ENCODE measurements at regions not wholly inside any gene's neighbourhood (a gene's known extent, or its start where the extent isn't known, plus 50 kb on each side); places are given as distances from the start of the nearest gene placed in this dataset.
"Not testable (repeated sequence)": the region's sequence is repeated elsewhere in the genome, so short reads cannot be mapped to it uniquely, and the experiment has no call there.

DNA sequence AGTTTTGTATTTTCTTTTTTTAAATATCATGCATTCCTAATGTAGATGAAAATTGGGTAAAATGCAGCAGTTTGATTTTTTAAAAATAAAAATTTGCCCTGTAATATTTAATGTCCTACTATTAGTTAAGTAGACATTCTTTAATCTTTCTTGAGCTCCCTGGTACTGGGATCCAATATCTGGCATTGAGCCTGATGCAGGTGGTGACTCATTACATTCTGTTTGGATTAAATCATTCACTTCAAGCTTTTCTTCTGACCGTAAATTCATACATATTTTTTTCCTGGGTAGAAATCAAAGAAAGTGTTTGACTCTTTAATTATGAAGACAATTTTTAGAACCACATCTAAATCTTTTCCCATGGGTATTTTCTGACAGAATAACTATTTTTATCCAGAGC lies 768.8 kb upstream of the SLC35B3 start:
- DNase-seq (ENCODE audit: low read depth): peak; percentile 91

DNA sequence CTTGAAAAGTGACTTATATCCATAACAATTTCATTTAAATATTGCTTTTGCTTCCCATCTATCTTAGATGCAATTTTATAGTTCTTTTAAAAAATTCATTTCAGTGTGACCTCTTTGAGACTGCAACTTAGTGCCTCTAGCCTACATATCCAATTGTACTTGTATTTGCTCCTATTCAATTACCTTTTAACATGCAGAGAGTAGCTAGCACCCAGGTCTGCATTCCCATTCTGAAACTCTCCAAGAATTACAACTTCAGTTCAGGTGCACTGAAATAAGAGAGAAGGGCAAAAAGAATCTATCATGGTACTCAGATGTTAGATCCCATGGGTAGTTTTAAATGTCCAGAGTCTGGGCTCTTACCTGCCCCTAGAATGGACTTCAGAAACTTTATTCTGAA lies 765.4 kb upstream of the SLC35B3 start:
- no peak for DNase-seq (ENCODE audit: low read depth)

DNA sequence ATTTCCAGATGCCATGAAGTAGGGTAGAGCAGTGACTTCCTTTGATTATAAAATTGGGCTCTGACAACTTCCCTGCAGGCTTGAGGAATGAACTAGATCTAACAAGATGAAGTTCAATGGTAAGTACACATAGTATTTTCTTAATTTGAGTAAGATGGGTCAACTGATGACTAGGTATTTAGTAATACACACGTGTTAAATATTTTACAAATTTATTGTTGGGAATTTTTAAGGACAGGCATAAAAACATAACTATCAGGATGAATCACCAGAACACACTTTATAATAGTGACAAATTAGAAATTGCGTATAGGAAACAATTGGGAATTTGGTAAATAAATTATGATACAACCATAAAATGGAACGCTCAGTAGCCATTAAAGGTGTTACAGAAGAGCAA lies 762.4 kb upstream of the SLC35B3 start:
- no peak for DNase-seq (ENCODE audit: low read depth)

DNA sequence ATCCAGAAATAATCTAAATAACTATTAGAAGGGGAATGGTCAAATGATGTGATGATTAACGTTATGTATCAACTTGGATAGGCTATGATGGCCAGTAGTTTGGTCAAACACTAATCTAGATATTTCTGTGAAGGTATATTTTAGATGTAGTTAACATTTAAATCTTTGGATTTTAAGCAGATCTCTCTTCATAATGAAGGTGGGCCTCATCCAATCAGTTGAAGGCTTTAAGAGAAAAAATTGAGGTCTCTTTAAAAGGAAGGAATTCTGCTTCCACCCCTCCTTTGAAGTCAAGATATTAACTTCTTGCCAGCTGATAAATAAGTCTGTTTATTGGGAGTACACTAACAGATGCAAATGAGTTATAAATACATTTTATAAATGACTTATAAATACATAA lies 760.0 kb upstream of the SLC35B3 start:
- no peak for DNase-seq (ENCODE audit: low read depth)

DNA sequence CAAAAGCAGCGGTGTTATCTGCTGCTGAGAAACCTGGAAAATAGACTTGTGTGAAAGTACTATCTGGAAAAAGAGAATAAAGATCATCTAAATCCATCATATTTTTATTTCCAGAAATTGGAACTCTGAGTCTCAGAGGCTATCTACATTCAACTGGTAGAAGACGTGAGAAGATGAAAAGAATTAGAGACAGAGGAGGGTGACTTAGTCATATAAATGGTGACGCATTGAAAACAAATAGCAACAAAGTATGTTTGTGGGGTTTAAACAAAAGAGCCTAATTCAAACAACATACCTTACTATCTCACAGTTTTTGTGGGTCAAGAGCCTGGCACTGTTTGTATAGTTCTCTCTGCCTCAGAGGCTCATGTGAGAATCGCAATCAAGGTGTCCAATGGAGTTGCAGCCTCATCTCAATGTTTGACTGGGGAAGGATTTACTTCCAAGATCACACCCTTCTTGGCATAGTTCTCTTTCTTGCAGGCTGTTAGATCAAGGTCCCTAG lies 757.1 kb upstream of the SLC35B3 start:
- DNase-seq (ENCODE audit: low read depth): no peak

DNA sequence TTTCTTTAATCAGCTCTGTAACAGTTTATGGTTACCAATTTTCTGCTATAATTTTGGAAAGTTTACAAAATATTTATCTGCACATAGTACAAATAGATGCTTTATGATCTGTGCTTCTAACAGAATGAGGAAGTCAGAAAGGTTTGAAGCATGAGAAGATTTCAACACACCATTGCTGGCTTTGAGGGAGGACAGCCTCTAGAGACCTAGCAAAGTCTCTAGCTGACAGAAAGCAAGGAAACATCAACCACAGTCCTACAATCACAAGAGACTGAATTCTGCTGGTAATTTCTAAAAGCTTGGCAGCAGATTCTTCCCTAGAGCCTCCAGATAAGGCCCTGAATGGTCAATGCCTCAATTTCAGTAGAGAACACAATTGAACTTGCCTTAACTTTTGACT lies 750.8 kb upstream of the SLC35B3 start:
- DNase-seq (ENCODE audit: low read depth): no peak

DNA sequence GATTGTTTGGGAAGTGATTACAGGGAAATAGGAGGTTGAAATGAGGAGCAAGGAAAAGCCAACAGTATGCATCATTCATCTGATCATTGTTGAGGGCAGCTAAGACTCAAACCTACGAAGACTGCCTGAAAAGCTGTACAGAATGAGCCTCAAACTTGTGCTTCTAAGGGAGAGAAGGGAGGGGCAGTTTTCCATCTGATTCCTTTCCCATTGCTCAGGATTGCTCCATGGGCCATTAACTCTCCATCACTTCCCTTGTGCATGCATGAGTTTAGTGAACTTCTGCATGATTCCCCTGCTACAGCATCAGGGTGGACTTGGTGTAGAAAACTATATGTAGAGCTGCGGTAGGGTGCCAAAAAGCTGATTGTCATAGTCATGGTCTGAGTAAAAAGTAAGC lies 742.7 kb upstream of the SLC35B3 start:
- DNase-seq (ENCODE audit: low read depth): no peak

DNA sequence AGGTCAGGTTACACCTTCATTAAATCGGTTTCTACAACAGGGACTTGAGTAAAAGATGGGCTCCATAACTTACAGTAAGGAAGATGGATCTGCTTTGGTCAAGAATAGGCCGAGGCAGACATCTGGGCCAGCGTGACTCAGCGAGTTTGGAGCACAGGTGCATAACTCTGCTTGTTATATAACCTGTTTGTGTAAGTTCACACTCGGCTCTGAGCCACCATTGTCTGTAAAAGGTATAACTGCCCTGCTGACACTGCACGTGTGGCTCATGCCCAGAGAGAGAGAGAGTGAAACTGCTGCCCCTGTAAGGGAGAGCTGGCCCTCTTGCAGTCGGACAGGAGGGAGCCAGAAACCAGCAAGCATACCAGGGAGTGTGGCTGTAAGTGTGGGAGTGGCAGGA lies 737.9 kb upstream of the SLC35B3 start:
- DNase-seq (ENCODE audit: low read depth): no peak

DNA sequence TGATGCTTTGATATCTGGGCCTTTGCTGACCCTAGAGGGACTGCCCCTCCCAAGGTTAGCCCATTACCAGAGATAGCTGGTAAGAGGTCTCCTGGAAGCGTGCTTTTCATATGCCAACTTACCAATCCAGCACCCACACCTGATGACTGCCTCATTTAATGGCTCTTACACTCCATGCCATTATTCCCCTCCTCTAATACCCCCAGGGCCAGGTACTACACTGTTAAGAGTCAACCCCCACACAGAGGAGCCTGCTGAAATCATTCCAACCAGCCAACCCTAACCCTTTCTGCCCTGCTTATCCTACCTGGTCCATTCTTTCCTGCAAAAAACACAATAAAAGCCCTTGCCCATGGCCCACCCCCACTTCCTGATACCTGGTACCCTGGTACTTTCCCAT lies 736.8 kb upstream of the SLC35B3 start:
- no peak for DNase-seq (ENCODE audit: low read depth)

DNA sequence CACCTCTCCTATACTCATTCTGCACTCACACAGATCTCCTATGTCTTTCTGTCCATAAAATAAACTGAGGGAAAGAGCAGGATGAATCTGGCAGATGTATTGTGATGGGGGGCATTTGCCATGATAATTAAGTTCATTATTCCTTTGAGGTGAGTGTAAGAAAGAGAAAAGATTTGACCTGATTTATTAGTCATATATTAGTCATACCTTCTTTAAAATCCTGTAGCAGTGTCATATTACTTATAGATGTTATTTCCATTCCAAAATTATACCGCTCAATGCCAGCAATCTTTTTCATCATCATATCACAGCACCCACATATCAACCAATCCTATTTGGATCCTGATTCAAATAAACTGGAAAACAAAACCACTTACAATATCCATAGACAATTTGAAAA lies 733.3 kb upstream of the SLC35B3 start:
- no peak for DNase-seq (ENCODE audit: low read depth)

DNA sequence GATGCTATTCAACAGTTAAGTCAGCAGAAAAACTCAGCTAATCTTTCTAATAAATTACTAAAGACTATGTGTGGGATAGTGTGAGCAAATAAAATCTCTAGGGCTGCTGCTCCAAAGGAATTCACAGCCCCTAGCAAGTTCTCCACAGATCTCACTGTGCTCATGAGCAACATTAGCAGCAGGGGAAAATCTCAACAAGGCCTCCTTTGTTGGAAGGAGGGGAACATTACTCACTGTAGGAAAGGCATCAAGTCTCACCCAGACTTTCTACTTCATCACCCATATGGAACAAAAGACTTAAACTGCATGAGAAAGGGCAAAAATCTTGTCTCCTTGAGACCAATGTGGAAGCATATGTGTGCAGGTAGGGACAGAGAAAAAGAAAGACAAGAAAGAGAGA lies 726.4 kb upstream of the SLC35B3 start:
- peak; percentile 1 for DNase-seq (ENCODE audit: low read depth)

DNA sequence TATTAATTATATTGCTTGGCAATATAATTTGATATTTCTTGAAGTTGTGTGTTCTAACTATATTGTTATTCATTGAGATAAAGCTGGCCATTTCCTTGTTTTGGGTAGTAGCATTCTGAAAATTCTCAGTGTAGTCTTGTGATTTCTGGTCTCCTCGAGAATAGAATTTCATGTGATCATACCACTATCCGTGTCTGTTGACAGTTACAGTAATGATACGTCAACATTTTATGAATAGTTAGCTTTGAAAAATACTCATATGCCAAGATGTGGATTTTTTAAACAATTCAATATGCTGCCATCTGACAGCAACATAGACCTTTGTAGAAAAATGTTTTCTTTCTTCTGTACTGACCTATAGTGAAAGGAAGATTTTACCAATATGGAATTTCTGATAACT lies 723.7 kb upstream of the SLC35B3 start:
- DNase-seq (ENCODE audit: low read depth): no peak

DNA sequence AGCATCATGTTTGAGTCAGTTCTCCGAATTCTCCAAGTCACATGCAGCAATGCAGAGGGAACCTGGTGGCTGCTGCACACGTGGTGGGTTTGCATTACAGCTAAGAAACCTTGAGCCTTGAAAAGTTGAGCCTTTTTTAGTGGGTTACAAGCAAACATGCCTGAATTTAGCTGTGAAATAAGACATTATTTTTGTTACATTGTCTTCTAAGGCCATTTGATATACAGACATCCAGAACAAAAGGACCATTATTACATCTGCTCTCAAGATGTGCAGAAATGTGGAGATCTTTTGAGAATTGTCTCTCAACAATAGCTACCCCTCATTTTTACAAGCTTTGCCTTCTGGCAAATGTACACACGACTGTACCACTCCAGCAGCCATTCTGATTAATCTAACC lies 720.5 kb upstream of the SLC35B3 start:
- no peak for DNase-seq (ENCODE audit: low read depth)

DNA sequence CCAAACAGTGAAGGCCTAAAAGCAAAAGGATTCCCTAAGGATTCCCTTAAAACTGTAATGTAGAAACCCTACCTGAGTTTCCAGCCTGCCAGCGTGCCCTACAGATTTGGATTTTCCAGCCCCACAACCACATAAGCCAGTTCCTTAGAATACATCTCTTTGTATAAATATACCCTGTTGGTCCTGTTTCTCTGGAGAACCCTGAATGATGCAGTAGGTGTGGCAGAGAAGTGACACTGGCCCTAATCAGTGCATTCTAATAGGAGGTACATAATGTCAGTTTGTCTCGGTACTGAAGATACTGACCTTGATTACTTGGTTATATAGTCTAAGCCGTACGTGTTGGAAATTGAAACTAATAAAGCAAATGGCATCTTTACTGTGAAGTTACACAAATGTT lies 707.8 kb upstream of the SLC35B3 start:
- no peak for DNase-seq (ENCODE audit: low read depth)

DNA sequence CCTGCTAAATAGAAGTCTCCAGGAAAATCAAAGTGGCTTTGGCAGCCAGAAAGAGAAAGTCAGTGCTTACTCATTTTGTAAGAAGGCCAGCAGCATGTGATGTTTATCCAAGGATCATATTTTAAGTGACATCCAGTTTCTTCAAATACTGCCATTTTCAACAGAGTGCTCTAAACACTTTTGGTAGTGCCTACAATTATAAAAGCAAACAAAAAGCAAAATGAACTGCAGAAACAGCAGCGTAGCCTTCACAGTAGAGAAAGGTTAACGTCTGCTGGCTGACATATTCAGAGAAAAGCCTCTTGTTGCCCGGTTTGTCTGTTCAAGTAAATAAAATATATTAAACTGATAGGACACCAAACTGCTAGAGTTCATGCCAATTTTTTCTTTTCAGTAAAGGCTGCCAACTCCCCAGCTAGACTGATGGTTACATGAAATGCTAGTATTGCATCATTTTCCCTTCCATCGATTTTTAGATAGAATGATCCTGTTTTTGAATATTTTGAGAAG lies 705.7 kb upstream of the SLC35B3 start:
- DNase-seq (ENCODE audit: low read depth): peak; percentile 58

DNA sequence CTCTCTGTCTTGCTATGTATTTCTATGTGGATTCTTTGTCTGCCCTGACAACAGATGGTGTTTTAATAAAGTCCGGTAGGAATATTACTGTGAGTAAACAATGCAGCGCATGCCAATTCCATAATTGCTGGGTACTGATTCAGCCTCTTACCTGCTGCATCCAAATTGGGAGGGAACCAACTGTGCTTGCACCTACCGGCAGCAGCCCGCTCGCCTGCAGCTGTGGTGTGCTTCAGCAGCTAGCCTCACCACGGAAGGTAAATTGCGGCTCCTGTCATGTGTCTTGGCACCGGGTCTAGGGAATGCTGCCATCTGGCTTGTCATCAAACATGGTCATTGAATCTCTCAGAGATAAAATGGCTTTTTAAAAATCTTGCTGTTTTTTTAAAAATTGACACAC lies 704.8 kb upstream of the SLC35B3 start:
- peak; percentile 72 for DNase-seq (ENCODE audit: low read depth)

DNA sequence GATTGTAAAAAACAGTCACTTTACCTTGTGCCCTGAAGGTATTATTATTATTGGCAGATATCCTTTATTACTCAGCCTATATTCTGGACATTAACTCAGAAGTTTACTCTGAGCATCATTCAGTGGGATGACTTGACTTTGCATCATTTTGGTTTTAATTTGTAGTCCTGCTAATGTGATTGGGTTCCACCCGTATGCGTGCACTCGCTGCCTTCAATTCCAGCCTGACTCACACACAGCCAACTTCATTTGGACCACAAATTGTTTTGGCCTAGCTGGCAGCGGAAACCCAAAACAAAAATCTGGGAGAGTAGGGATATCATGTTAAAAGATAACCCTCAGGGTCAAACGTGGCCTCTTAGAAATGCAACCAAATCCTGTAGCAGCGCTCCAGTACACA lies 704.4 kb upstream of the SLC35B3 start:
- DNase-seq (ENCODE audit: low read depth): peak; percentile 94

DNA sequence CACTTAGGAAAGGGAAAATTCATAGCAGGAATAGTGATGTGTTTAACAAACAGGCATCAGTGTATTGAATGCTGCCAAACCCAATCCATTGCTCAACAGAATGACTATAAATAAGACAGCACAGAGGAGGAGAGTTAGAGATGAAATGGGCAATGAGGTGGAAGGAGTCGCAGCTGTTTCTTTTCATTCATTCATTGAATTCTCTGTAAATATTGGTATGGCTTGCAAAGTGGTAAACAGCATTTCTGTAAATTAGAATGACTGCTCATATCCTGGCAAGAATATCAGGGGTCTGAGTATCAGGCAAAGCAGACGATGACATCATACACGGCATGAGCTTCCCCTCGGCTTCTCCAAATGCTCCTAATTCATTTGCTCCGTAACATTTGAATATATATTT lies 703.6 kb upstream of the SLC35B3 start:
- peak; percentile 71 for DNase-seq (ENCODE audit: low read depth)

DNA sequence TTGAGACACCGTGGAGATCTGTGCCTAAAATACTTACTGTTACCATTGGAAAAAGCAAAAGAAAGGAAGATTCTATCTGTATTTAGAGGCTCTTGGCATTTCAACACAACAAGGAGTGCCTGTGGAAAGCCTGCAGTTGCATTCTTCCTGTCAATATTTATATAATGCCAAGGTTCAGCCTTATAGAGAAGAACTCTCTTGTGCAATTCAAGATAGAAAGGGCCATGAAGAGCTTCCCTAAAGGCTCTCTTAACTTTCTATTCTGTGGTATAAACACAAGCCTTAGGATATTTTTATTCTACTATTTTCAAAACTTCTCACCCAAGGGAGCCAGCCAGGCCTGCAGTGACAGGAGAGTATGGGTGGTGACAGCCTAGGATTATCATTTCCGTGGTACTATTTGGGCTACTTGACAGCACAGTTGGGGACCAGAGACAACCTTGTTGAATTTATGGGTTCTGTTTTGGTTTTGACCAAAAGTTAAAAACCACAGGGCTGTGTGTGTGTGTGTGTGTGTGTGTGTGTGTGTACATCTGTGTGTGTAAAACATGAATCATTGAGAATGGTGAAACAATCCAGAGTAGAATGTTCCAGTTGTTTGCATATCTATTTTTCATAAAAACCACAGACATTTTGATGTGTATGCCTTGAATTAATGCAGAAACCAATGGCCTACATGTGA lies 700.9 kb upstream of the SLC35B3 start:
- DNase-seq (ENCODE audit: low read depth): peak; percentile 35

DNA sequence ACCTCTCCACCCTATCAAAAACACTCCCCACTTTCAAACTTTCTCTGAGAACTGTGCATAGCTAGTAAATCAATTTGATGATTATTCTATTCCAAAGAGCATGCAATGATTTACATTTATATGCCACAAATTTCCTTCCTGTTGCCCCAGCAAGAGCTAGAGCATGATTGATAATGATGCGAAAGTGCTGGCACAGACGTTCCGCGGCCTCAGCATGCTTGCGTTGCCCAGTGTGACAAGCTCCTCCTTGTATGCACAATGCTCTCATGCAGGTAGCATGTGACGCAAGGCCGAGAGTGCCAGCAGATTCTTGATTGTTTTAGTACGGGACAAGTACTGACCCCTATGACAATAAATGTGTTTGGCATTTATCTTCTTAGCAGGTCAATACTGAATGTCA lies 696.3 kb upstream of the SLC35B3 start:
- no peak for DNase-seq (ENCODE audit: low read depth)

DNA sequence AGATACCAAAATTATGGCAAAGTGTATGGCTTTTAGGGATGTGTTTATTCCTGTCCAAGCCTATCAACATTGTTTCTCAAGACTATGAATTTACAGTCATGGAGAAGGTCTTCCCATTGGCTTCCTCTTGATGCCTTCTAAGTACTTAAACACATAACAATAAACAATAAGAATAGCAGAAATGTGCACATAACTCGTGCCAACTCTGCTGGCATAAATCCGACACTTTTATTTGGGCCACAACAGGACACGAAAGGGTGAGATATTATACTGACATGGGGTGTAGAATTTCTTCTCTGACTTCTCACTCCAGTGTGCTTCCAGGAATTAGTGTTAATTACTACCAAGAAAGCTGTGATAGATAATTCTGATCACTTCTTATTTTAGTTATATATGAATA lies 695.9 kb upstream of the SLC35B3 start:
- no peak for DNase-seq (ENCODE audit: low read depth)

DNA sequence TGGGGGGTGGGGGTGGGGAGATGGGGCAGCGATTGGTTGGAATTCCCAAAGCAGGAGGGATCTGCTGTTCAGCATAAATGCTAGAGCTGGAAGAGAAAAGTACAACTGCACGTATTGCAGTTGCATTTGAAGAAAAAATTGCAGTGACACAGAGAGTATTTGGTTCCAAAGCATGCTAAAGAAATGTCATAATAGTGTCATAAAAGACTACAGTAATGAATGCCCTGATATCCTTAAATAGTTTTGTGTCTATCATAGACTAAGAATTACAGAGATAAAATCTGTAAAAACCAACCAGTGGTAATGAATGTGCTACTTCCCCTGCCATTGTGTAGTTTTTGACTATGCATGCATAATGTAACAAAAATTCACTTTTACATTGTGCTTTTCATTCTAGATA lies 693.6 kb upstream of the SLC35B3 start:
- no peak for DNase-seq (ENCODE audit: low read depth)

DNA sequence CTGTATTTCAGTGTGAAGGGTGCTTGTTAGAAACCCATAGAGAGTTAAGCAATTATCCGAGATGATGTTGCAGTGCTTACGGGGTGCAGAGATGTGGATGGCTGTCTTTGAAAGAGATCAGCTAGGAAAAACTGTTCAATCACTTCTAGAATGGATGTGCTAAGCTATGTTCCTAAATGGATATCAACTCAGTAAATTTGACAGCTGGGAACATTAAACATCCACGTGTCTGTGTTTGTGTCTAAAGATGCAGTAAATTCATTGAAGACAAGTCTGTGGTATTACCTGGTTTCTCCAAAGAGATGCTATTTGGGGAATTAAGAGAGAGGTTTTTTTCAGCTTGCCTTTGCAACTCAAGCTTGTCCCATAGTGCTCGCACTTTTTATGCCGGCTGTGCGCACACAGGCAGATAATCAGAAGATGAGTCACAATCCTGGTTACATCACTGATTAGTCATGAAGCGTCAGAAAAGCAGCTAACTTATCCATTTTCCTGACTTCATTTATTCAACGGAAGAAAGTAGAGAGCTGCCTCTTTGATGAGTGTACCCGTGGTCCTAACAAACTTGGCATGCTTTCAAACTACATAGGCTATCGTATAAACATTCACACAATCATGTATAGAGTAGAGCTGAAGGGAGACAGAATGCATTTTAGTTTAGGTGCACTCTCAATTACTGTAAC lies 691.7 kb upstream of the SLC35B3 start:
- peak; percentile 91 for DNase-seq (ENCODE audit: low read depth)

DNA sequence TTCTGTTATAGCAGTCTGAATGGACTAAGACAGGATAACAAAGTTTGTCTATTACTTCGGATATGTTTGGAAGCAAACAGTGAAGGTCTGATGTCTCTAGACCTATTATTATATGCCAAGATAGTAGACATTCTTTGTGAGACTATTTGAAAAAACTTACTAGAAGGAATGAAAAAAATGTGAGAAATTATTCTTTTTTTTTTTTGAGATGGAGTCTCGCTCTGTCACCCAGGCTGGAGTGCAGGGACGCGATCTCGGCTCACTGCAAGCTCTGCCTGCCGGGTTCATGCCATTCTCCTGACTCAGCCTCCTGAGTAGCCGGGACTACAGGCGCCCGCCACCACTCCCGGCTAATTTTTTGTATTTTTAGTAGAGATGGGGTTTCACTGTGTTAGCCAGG lies 690.7 kb upstream of the SLC35B3 start:
- DNase-seq (ENCODE audit: low read depth): not testable (repeated sequence)

Measured in RPMI7951 (cell line).